ENCODE measurements at regions not wholly inside any gene's neighbourhood (a gene's known extent, or its start where the extent isn't known, plus 50 kb on each side); places are given as distances from the start of the nearest gene placed in this dataset.
A peak's percentile ranks its signal among the peaks of the same experiment; 100 is the strongest.

DNA sequence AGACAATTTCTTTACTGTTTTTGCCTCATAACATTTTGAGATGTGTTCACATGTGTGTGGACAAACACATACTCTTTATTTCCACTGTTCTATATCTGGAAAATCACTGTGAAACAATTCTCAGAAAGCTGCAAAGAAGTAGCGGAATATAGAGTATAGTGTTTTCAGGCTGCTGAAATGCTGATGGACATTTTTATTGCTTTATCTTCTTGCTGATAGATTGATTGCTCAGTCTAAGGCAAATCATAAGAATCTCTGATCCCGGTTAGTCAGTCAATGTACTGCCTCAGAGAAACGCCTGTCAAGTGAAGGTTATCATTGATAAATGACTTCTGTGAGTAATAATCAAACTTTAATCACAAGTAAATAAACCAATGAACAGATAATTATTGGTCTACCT, 364.9 kb upstream of the CTNND2 start:
- DNase-seq (ENCODE audit: low read depth), result no peak

DNA sequence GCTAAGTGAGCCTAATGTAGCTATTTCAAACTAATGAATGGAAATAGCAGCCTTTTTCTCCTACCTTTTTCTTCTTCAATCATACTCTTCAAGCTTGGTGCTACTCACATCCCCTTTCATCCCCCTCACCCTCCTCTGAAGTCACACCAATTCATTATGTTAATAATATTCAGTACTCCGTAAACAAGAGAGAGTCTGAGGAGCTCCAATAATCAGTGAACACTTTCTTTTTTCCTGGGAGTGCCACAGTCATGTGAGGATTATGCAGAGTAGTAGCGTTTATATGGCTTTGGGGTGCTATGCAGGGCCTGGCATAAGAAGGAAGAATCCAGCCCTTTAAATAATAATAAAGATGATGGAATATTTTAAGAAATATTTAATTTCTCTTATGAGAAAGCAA, 354.3 kb upstream of the CTNND2 start:
- DNase-seq (ENCODE audit: low read depth), result no peak

DNA sequence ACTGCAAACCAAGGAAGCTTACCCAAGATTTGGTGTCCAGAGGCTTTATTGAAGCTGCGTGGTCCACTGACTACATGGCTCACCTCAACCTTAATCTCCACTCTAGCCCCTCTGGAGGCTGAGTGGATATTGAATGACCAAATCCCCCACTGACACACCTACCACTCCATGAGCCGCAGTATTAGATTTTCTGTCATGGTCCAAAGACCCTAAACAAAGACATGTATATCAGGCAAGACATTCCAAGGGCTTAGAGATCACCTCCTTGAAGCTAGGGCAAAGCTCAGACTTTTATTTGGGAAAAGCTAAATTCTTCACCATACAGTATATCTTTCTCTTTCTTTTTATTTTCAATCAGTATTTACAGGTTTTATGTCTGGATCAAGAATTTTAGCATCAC, 346.2 kb upstream of the CTNND2 start:
- DNase-seq (ENCODE audit: low read depth), result no peak

- DNase-seq (ENCODE audit: low read depth), result no peak
Observed at GRCh38 chr5:12248831-12249230, 344.6 kb upstream of the CTNND2 start.

GRCh38 chr5:12246036-12246435, 341.8 kb upstream of the CTNND2 start:
- peak; percentile 85 for DNase-seq (ENCODE audit: low read depth)

- DNase-seq (ENCODE audit: low read depth), result peak; percentile 75
Observed at GRCh38 chr5:12245429-12245828, 341.2 kb upstream of the CTNND2 start.

- peak; percentile 65 for DNase-seq (ENCODE audit: low read depth)
Observed at GRCh38 chr5:12242950-12243888, 339.0 kb upstream of the CTNND2 start.

DNA sequence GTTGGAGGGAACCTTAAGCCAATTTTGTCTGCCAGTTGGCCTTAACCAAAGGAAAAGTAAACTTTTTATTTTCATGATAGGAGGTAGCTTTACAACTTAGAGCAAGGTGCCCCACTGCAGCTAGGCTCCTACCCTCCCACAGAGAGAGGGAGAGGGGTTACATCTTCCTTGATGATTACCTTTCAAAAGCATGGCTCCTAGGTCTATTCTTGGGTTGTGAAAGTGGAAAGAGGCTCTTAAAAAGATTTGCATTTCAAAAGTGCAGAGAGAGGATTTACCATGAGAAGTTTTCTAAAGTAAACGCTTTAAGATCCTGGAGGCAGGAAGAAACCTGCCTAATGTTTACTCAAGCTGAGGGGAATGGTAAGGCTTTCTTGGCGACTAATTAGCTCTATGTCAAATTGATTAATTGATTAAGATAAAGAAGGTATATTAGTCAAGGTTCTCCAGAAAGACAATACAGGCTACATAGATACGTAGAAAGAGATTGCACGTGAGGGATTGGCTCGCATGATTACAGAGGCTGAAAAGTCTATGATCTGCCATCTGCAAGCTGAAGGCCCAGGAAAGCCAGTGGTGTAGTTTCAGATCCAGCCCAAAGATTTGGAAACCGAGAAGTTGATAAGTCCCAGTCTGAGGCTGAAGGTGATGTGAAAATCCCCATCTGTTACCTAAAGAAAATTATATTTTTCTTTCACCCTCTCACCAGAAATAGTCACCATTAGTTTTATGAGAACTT, 333.8 kb upstream of the CTNND2 start:
- DNase-seq (ENCODE audit: low read depth), result no peak

GRCh38 chr5:12230659-12231058, 326.4 kb upstream of the CTNND2 start:
- DNase-seq (ENCODE audit: low read depth), result no peak

DNA sequence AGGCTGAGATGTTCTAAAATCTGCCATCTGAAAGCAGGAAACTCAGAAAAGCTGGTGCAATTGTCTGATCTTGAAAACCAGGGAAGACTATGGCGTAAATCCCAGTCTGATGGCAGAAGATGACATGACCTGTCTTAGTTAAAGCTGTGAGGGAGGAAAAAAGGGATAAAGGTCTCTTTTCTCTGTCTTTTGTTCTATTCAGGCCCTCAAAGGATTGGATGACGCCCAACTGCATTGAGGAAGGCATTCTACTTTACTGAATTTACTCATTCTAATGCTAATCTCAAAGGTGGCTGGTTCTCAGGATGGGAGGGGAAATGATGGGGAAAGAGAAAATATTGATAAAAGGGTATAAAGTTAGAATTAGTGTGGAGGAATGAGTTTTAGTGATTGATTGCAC, 312.8 kb upstream of the CTNND2 start:
- no peak for DNase-seq (ENCODE audit: low read depth)

- DNase-seq (ENCODE audit: low read depth), result peak; percentile 16
Observed at GRCh38 chr5:12214267-12215015, 310.2 kb upstream of the CTNND2 start.

DNA sequence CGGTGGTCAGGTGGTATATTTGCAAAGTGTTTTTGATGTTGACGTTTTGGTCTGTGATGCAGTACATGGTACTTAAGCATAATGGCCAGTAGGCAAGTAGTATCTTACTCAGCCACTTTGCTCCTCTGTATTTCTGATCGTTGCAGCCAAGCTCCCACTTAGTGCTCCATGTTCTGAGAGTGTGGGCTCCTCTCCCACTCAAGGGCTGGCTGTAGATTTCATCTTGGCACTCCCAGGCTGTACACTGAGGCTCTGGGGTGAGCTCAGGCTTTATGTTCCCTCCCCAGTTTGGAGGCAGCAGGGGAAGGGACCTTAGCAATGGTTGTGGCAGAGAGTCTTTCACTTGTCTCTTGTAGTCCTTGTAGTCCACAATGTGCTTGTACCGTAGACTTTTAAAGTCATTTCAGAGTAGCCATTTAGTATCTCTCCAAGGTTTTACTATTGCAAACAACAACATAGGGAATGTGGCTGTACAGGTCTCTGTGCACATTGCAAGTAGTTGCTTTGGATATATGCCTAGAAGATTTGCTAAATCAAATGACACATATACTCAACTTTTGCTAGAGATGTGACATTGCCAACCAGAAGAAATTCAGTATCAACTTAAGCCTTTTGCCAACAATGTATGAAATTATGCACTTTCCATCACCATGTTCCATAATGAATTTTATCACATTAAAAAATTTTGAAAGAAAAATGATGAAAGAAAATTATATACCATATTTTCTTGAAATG, 304.3 kb upstream of the CTNND2 start:
- DNase-seq (ENCODE audit: low read depth), result no peak

GRCh38 chr5:12204761-12205160, 300.5 kb upstream of the CTNND2 start:
- DNase-seq (ENCODE audit: low read depth), result peak; percentile 48

DNA sequence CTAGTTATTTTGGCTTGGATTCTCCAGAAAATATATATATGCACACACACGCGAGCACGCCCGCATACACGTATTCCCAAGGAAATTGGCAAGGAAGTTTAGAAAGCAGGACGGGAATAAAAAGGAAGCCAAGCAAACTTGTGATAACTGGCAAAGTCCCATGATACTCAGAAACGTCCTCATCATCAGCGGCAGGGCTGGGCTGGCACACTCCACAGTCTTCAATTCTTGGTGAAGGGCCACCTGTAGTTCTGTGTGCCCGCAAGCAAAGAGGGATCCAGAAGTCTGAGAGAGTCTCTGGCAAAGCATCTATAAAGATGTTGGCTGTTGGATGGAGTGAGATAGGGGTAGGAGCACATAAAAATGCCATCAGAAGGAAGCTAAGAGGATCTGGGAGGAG, 289.3 kb upstream of the CTNND2 start:
- no peak for DNase-seq (ENCODE audit: low read depth)

DNA sequence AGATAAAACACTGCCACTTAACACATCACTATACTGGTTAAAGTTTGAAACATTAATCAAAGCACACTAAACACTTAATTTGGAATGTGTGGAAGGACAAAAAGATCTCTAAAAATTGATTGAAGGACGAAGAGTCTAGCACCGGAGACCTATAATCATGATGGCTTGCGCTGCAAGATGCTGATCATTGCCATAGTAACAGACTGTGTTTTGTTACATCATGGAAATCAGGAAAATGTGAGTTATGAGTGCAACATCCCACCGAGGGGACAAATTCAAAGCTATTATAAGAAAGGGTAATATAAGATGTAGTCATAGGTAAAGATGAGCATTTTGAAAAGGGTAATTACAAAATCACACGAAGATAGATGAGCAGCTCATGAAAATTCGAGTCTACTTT, 278.8 kb upstream of the CTNND2 start:
- no peak for DNase-seq (ENCODE audit: low read depth)

DNA sequence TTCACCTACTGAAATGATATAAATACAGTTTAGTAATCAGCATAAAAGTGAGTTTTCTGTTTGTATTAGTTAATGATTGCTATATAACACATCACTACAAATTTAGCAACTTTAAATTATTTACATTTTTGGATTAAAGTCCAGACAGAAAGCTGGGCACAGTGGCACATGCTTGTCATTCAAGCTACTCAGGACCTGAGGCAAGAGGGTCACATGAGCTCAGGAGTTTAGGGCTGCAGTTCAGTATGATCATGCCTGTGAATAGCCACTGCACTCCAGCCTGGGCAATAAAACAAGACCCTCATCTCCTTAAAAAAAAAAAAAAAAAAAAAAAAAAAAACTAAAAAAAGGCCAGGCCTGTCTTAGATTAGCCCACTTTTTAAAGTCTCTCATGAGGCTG, 273.6 kb upstream of the CTNND2 start:
- no peak for DNase-seq (ENCODE audit: low read depth)

GRCh38 chr5:12177225-12177624, 273.0 kb upstream of the CTNND2 start:
- DNase-seq (ENCODE audit: low read depth), result no peak

- no peak for DNase-seq (ENCODE audit: low read depth)
Observed at GRCh38 chr5:12175914-12176585, 271.8 kb upstream of the CTNND2 start.

- DNase-seq (ENCODE audit: low read depth), result no peak
Observed at GRCh38 chr5:12174734-12175133, 270.5 kb upstream of the CTNND2 start.

DNA sequence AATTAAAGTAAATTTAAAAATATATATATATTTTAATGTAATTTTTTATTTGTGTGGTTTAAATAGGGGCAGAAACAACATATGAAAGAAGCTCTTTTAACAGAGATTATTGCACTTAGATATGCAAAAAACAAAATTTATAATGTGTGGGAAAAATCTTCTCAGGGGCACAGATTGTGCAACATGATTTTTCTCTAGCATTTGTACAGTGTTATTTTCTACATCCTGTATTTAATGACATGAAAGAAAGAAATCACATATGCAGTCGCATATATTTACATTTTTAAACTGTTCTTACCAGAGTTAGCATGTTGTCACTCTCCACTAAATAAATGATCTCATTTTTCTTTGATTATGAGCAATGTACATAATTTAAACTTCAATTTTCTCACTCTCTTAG, 265.3 kb upstream of the CTNND2 start:
- no peak for DNase-seq (ENCODE audit: low read depth)

GRCh38 chr5:12162863-12163262, 258.6 kb upstream of the CTNND2 start:
- DNase-seq (ENCODE audit: low read depth), result no peak

Data from M059J (cell line).